Caco-2 (cell line): ENCODE measurements at regions not wholly inside any gene's neighbourhood (a gene's known extent, or its start where the extent isn't known, plus 50 kb on each side); places are given as distances from the start of the nearest gene placed in this dataset.
"Not testable (repeated sequence)": the region's sequence is repeated elsewhere in the genome, so short reads cannot be mapped to it uniquely, and the experiment has no call there.

Experiments used
- BruUV-seq: library from RNA; stranded (reverse); fragments of 400-500 nt; replicated peaks from 2 replicates; lab custom pipeline; 2021; lab: Mats Ljungman, UMichigan
- CTCF ChIA-PET: fragments of 300-600 bp; sonication (Branson Sonifier 250); formaldehyde crosslinking; loops from one replicate; lab custom pipeline; 2022; ENCODE audit warnings: antibody characterized with exemption; lab: Charles Lee
- POLR2A ChIA-PET: fragments of 300-600 bp; sonication (Branson Sonifier 250); formaldehyde crosslinking; loops from one replicate; lab custom pipeline; 2022; ENCODE audit warnings: antibody characterized with exemption; lab: Charles Lee
- DNase-seq, 2 experiments: peaks; one replicate each; pipeline versions ENCODE4 v3.0.0 to v3.0.0-alpha.2; 2020 to 2022
- H3K27me3 ChIP-seq: replicated peaks from 2 replicates; pipeline ENCODE4 v1.6.0; 2011; ENCODE audit warnings: low read length; ENCODE audit not compliant: control insufficient read depth, insufficient read depth
- H3K36me3 ChIP-seq: 2 replicates; pipeline ENCODE4 v1.5.1; 2011; ENCODE audit warnings: low read length; ENCODE audit not compliant: control insufficient read depth, insufficient read depth
- H3K4me1 ChIP-seq: fragments of 250-450 bp; sonication (Bioruptor Pico); 2 replicates; pipeline ENCODE4 v1.5.1; 2020; ENCODE audit warnings: mild to moderate bottlenecking
- H3K4me3 ChIP-seq: 2 replicates; pipeline ENCODE4 v1.5.1; 2011; ENCODE audit warnings: low read depth, mild to moderate bottlenecking, control low read depth, low read length
- H3K9me3 ChIP-seq: fragments of 250-450 bp; sonication (Bioruptor Pico); 2 replicates; pipeline ENCODE4 v1.5.1; 2020; ENCODE audit warnings: mild to moderate bottlenecking, moderate library complexity
- H3K27ac Mint-ChIP-seq: one replicate; pipeline ENCODE4 v1.8.0; 2022; ENCODE audit warnings: mixed read lengths; ENCODE audit not compliant: unreplicated experiment
- H3K27me3 Mint-ChIP-seq: one replicate; pipeline ENCODE4 v1.8.0; 2022; ENCODE audit warnings: mixed read lengths; ENCODE audit not compliant: insufficient read depth, unreplicated experiment
- H3K36me3 Mint-ChIP-seq: one replicate; pipeline ENCODE4 v1.8.0; 2022; ENCODE audit warnings: mild to moderate bottlenecking, mixed read lengths; ENCODE audit not compliant: insufficient read depth, unreplicated experiment
- H3K4me1 Mint-ChIP-seq: one replicate; pipeline ENCODE4 v1.8.0; 2022; ENCODE audit warnings: low read depth, mixed read lengths; ENCODE audit not compliant: unreplicated experiment
- H3K4me3 Mint-ChIP-seq: one replicate; pipeline ENCODE4 v1.8.0; 2022; ENCODE audit warnings: mild to moderate bottlenecking, moderate library complexity, mixed read lengths; ENCODE audit not compliant: unreplicated experiment
- H3K9me3 Mint-ChIP-seq: one replicate; pipeline ENCODE4 v1.8.0; 2022; ENCODE audit warnings: mixed read lengths; ENCODE audit not compliant: unreplicated experiment
- intact Hi-C: fragments of 100-400 bp; cut with micrococcal nuclease; formaldehyde crosslinking; loops from one replicate; pipeline ENCODE4 v1.10.0; 2022; ENCODE audit not compliant: unreplicated experiment

DNA sequence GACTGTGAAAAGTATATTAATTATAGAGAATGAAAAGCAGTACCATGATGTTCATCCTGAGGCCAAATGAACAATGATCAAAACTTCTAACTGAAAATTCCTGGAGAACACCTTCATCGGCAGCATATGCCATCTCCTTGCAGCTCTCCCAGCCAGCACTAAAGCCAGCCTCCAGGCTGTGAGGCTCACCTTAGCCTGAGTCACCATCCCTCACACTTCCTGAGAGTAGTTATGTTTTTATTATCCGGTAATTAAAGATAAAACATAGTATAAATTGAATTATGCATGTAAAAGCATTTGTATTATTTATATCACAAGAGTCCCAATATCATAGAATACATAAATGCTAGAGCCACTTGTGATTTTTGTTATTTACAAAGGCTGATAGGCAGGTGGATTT is 341.9 kb downstream of the BCL2L11 start:
- H3K4me1 ChIP-seq, H3K9me3 ChIP-seq, H3K4me1 Mint-ChIP-seq, H3K4me3 ChIP-seq, H3K4me3 Mint-ChIP-seq, H3K27me3 ChIP-seq, intact Hi-C loops, DNase-seq, H3K36me3 Mint-ChIP-seq, BruUV-seq, H3K9me3 Mint-ChIP-seq, H3K27ac Mint-ChIP-seq, H3K36me3 ChIP-seq, POLR2A ChIA-PET, CTCF ChIA-PET, H3K27me3 Mint-ChIP-seq: not testable (repeated sequence)

DNA sequence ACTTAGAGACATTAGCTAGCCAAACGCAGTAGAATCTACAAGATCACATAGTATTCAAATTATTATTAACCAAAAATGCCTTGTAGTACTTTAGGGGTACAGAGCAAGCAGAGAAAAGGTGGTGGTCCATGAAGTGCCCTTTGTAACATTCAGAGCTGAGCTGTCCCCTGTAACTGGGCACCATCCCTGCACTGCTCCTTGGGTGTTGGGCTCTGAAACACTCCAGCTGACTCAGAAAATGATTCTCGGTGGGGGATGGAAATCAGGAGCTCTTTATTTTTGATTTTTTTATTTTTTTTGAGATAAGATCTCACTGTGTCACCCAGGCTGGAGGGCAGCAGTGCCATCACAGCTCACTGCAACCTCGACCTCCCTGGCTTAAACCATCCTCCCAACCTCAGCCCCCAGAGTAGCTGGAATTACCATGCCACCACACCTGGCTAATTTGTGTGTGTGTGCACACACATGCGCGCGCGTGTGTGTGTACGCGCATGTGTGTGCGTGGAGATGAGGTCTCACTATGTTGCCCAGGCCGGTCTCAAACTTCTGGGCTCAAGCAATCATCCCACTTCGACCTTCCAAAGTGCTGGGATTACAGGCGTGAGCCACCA is 342.6 kb downstream of the BCL2L11 start:
- H3K4me3 Mint-ChIP-seq, POLR2A ChIA-PET, H3K9me3 Mint-ChIP-seq, DNase-seq, H3K4me3 ChIP-seq, H3K27me3 Mint-ChIP-seq, H3K4me1 Mint-ChIP-seq, H3K36me3 ChIP-seq, H3K27ac Mint-ChIP-seq, H3K27me3 ChIP-seq, H3K36me3 Mint-ChIP-seq, BruUV-seq, H3K4me1 ChIP-seq, CTCF ChIA-PET, intact Hi-C loops, H3K9me3 ChIP-seq: not testable (repeated sequence)

DNA sequence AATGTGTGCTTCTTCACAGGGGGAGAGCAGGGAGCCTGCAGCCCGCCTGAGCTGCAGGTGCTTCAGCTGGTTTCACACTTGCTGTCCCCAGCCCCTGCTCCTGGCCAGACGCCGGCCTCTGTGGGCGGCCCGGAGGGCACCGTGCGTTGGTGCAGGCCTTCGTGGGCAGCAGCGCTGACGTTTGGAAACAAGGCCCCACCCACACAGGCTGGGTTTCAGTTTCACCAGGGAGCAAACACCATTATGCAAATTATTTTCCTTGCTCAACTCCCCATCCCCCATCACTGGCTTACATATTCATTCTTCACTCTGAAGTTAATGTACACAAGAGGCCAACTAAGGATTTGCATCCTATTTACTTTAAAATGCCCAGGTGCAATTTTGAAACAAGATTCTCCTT is 343.2 kb downstream of the BCL2L11 start:
- H3K27me3 ChIP-seq, H3K9me3 Mint-ChIP-seq, CTCF ChIA-PET, H3K27ac Mint-ChIP-seq, H3K4me1 Mint-ChIP-seq, H3K36me3 Mint-ChIP-seq, H3K4me3 ChIP-seq, H3K4me1 ChIP-seq, H3K9me3 ChIP-seq, BruUV-seq, H3K27me3 Mint-ChIP-seq, H3K36me3 ChIP-seq, intact Hi-C loops, H3K4me3 Mint-ChIP-seq, POLR2A ChIA-PET: not testable (repeated sequence)
- DNase-seq, result peak in 1 of 2 experiments; percentile 36

DNA sequence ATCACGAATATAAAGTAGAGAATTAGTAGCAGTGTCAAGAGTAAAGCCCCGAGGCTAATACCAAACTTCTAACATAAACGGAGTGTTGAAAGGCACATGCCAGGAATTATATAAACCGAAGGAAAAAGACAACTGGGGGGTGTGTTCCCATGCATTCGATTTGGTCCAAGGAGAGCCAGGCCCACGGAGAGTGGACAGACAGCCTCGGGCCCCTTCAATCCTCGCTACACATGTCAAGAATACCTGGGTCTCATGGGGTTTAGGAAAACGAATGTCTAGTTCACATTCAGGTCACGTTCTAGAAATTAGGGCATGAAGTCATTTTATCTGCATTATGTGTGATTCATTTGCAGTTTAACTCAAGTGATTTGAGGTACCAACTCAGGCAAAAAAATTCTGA is 343.7 kb downstream of the BCL2L11 start:
- H3K27ac Mint-ChIP-seq, H3K4me3 Mint-ChIP-seq, intact Hi-C loops, H3K27me3 Mint-ChIP-seq, BruUV-seq, H3K9me3 ChIP-seq, CTCF ChIA-PET, H3K4me3 ChIP-seq, H3K4me1 Mint-ChIP-seq, H3K36me3 Mint-ChIP-seq, DNase-seq, H3K4me1 ChIP-seq, POLR2A ChIA-PET, H3K36me3 ChIP-seq, H3K9me3 Mint-ChIP-seq, H3K27me3 ChIP-seq: not testable (repeated sequence)

DNA sequence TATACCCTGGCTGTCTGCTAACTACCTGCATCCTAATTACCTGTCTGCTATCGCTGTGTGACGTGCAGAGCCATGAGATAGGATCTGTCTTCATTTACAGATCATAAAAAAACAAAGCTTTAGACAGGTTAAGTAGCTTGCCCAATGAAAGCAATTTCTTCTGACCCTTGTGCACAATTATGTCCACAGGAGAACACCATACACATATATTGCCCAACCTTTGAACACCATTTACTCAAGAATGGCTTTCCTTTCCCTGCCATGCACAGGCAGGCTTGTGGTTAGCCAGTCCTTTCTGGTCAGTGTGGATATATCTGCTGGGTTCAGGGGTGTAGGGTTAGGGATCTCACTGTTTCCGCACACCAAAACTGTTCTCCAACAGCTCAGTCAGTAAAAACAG is 344.8 kb downstream of the BCL2L11 start:
- H3K4me3 ChIP-seq, H3K27me3 Mint-ChIP-seq, H3K4me1 ChIP-seq, H3K36me3 ChIP-seq, intact Hi-C loops, BruUV-seq, H3K27me3 ChIP-seq, H3K4me1 Mint-ChIP-seq, POLR2A ChIA-PET, H3K27ac Mint-ChIP-seq, H3K4me3 Mint-ChIP-seq, DNase-seq, CTCF ChIA-PET, H3K9me3 ChIP-seq, H3K9me3 Mint-ChIP-seq: not testable (repeated sequence)
- peaks cover 13% of the 10 kb centered on the region for H3K36me3 Mint-ChIP-seq

DNA sequence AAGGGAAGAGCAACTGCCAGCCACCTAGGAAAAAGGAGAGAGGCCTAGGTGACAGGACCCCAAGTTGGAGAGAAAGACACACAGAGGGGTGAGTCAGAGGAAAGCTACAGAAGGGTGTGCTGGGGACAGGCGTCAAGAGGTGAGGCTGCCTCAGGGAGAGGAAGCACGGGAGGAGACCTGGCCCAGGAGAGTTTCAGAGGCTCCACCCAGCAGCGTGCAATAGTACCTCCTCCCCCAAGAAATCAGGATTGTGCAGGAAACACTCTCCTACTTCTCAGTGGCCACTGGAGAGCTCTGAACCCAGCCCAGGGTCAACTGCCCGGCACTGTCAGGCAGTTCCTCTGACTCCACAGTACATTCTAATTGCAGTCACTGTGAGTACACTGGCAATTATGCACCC is 346.0 kb downstream of the BCL2L11 start:
- H3K27me3 ChIP-seq, POLR2A ChIA-PET, CTCF ChIA-PET, H3K4me1 Mint-ChIP-seq, H3K36me3 ChIP-seq, H3K4me3 ChIP-seq, intact Hi-C loops, H3K9me3 Mint-ChIP-seq, BruUV-seq, H3K9me3 ChIP-seq, H3K27me3 Mint-ChIP-seq, H3K4me1 ChIP-seq, H3K4me3 Mint-ChIP-seq, DNase-seq: not testable (repeated sequence)
- peak overlapping the region; percentile 16 for H3K27ac Mint-ChIP-seq
- H3K36me3 Mint-ChIP-seq, result peaks cover 13% of the 10 kb centered on the region

DNA sequence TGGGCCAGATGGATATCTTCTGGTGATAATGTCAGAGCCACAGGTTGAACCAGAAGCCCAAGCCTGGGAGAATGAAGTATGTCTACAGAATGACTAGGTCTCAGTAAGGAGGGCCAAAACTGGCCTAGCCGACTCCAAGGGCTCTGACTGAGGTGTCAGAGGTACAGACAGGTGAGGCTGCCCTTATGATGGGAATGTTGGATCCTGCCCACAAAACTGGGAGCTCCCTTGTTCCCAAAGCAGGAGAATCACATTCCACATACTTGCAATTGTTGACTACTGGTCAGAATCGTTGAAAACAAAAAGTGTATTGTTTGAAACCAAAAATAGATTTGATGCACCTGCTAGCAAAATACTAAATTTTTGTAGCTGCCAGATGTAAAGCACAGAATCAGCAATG is 350.2 kb downstream of the BCL2L11 start:
- H3K4me1 ChIP-seq, H3K27me3 ChIP-seq, H3K4me3 Mint-ChIP-seq, DNase-seq, CTCF ChIA-PET, H3K9me3 ChIP-seq, H3K27me3 Mint-ChIP-seq, BruUV-seq, H3K4me1 Mint-ChIP-seq, H3K36me3 ChIP-seq, H3K9me3 Mint-ChIP-seq, H3K27ac Mint-ChIP-seq, POLR2A ChIA-PET, H3K4me3 ChIP-seq, intact Hi-C loops: not testable (repeated sequence)
- H3K36me3 Mint-ChIP-seq, result peaks cover 13% of the 10 kb centered on the region
